Transverse colon (tissue), 4 donors: ENCODE measurements at regions not wholly inside any gene's neighbourhood (a gene's known extent, or its start where the extent isn't known, plus 50 kb on each side); places are given as distances from the start of the nearest gene placed in this dataset.

ENCODE experiments used
- DNase-seq: peaks from one replicate; pipeline ENCODE4 v3.0.0-alpha.2; 2019
- H3K27ac ChIP-seq, 4 donors: fragments of 200-600 bp; sonication (generic); 2 replicates each; pipeline ENCODE4 v1.5.1; 2016 to 2018; ENCODE audit warnings: inconsistent platforms in 4 of 4
- H3K27me3 ChIP-seq: fragments of 200-600 bp; sonication (generic); 2 replicates; pipeline ENCODE4 v1.5.1; 2017; ENCODE audit warnings: inconsistent platforms
- H3K36me3 ChIP-seq, 4 donors: fragments of 200-600 bp; sonication (generic); 2 replicates each; pipeline ENCODE4 v1.5.1; 2017 to 2019; ENCODE audit warnings: inconsistent platforms in 4 of 4
- H3K4me1 ChIP-seq, 4 donors: fragments of 200-600 bp; sonication (generic); 2 replicates each; pipeline ENCODE4 v1.5.1; 2017 to 2020; ENCODE audit warnings: inconsistent platforms in 4 of 4
- H3K4me3 ChIP-seq, 4 donors: fragments of 200-600 bp; sonication (generic); 1 replicate in 1 of 4; 2 replicates in 3 of 4; pipeline versions ENCODE4 v1.5.1 to v1.6.1; 2017 to 2019; ENCODE audit warnings: inconsistent platforms in 4 of 4
- H3K9me3 ChIP-seq, 2 donors: fragments of 200-600 bp; sonication (generic); 2 replicates each; pipeline ENCODE4 v1.5.1; 2017 to 2019; ENCODE audit warnings: inconsistent platforms in 2 of 2
- EP300 ChIP-seq: sonication (generic); formaldehyde crosslinking; IDR thresholded peaks from one replicate; pipeline ENCODE4 v1.6.1; 2017; ENCODE audit warnings: antibody characterized with exemption, low read depth
- POLR2A ChIP-seq: fragments of 450-650 bp; IDR thresholded peaks from one replicate; pipeline ENCODE4 v1.6.1; 2016; ENCODE audit warnings: antibody characterized with exemption, mild to moderate bottlenecking, moderate library complexity
- POLR2AphosphoS5 ChIP-seq, 3 donors: sonication (generic); formaldehyde crosslinking; IDR thresholded peaks; one replicate each; pipeline ENCODE4 v1.6.1; 2016; ENCODE audit warnings: antibody characterized with exemption in 3 of 3
- WGBS, 2 donors: methylation state at CpG; one replicate each; pipeline ENCODE4 v1.1.5; 2018; ENCODE audit warnings: low coverage in 1 of 2; 5-methylcytosine and 5-hydroxymethylcytosine counted together
- in situ Hi-C, 4 donors: fragments of 200-750 bp; cut with MboI; loops; one replicate each; pipeline versions ENCODE4 v1.15.0 to v1.15.1; 2017; ENCODE audit warnings: low sequenced_read_pairs in 3 of 4, low pct_ligation_motif_present in 1 of 4, low pct_unique_long_range_greater_than_20kb in 1 of 4
- intact Hi-C: fragments of 100-400 bp; cut with DNase I; formaldehyde crosslinking; loops from one replicate; pipeline ENCODE4 v1.15.1; 2023; ENCODE audit warnings: low total_unique reads
- TF ChIP-seq, protein P1 (sequence below), 5 experiments: fragments of 200-600 bp in 3 of 5; fragments of 450-650 bp in 2 of 5; sonication (generic) in 3 of 5; IDR thresholded peaks; 1 replicate in 2 of 5; 2 replicates in 3 of 5; pipeline ENCODE4 v1.5.1; 2016 to 2017; ENCODE audit warnings: antibody characterized with exemption in 5 of 5, inconsistent platforms in 3 of 5, mild to moderate bottlenecking in 2 of 5, moderate library complexity in 1 of 5

DNA sequence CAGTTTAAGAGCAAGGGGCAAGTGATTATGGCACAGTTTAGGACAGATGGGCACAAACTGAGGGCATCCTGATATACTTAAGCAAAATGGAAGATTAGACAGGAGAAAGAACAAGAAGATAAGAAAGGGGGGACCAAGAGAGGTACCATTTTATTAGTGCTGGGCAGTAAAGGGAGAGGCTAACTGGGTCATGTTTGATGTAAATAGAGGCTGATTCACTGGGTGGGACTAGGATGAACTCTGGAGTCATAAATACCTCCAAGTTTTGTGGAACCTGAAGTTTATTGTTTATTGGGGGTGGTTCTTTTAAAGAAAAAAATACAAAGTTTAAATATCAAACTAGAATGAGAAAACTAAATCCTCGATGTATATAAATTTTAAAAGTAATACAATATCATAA lies 1067.2 kb upstream of the GYPC start:
- no peak for DNase-seq
- no peaks in the 10 kb centered on the region for H3K4me1 ChIP-seq
- WGBS, 2 donors = 71 to 72% methylated on average over 1 of the region's 1 CpG
- no peak overlapping the region for H3K4me3 ChIP-seq
- H3K27ac ChIP-seq = no peak overlapping the region
- in situ Hi-C loops = no loop called here
- intact Hi-C loops = no loop called here
- no peak for TF ChIP-seq POLR2AphosphoS5 (IDR thresholded peaks at IDR 0.05)
- no peak for TF ChIP-seq EP300
- no peak for TF ChIP-seq POLR2A
- TF ChIP-seq, protein P1, sequence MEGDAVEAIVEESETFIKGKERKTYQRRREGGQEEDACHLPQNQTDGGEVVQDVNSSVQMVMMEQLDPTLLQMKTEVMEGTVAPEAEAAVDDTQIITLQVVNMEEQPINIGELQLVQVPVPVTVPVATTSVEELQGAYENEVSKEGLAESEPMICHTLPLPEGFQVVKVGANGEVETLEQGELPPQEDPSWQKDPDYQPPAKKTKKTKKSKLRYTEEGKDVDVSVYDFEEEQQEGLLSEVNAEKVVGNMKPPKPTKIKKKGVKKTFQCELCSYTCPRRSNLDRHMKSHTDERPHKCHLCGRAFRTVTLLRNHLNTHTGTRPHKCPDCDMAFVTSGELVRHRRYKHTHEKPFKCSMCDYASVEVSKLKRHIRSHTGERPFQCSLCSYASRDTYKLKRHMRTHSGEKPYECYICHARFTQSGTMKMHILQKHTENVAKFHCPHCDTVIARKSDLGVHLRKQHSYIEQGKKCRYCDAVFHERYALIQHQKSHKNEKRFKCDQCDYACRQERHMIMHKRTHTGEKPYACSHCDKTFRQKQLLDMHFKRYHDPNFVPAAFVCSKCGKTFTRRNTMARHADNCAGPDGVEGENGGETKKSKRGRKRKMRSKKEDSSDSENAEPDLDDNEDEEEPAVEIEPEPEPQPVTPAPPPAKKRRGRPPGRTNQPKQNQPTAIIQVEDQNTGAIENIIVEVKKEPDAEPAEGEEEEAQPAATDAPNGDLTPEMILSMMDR (IDR thresholded peaks at IDR 0.05) = no peak
- no peaks in the 10 kb centered on the region for H3K36me3 ChIP-seq
- no peaks in the 10 kb centered on the region for H3K27me3 ChIP-seq
- H3K9me3 ChIP-seq = no peaks in the 10 kb centered on the region

DNA sequence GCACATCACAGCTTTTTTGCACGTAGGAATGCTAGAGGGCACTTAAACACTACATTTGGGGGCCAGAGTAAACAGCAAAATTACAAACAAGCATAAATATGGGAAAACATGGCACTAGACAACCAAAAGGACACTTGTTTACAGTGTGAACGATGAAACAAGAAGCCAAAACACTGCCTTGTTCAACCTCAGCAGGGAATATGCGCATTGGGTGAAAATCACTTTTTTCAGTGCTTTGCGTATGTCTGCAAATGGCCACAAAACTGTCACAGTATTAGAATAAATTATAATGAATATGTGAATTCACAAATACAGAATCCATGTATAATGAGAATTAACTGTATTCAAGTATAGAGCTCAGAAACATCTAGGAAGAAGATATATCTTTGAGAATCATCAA lies 1064.0 kb upstream of the GYPC start:
- no peaks in the 10 kb centered on the region for H3K4me1 ChIP-seq
- 59 to 88% methylated on average over 1 to 4 of the region's 4 CpGs for WGBS, 2 donors
- no peak overlapping the region for H3K4me3 ChIP-seq
- TF ChIP-seq EP300 (no peak), POLR2AphosphoS5 (IDR thresholded peaks at IDR 0.05) (no peak), POLR2A (no peak)
- TF ChIP-seq, protein P1 (IDR thresholded peaks at IDR 0.05) = no peak
- in situ Hi-C loops (no loop called here), intact Hi-C loops (no loop called here)
- no peaks in the 10 kb centered on the region for H3K27me3 ChIP-seq
- H3K27ac ChIP-seq = no peak overlapping the region
- no peak for DNase-seq
- no peaks in the 10 kb centered on the region for H3K9me3 ChIP-seq
- no peaks in the 10 kb centered on the region for H3K36me3 ChIP-seq

DNA sequence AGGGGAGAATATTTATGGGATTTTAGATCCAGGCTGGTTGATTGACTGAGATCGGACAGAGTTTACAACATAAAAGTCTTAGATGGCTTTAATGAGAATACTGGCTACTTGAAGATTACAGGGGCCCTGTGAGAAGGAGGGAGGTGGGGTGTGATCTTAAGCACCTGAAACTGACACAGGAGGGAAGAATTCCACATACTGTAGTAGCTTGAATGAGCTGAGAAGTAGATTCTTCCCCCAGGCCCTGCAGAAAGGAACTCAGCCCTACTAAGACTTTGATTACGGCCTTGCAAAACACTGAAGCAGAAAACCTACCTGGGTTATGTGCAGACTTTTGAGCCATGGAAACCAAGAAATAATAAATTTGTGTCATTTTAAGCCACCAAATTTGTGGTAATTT lies 1062.9 kb upstream of the GYPC start:
- Histone ChIP-seq H3K27ac (no peak overlapping the region), H3K4me3 (no peak overlapping the region), H3K9me3 (no peaks in the 10 kb centered on the region), H3K36me3 (no peaks in the 10 kb centered on the region), H3K27me3 (no peaks in the 10 kb centered on the region), H3K4me1 (no peaks in the 10 kb centered on the region)
- 75% methylated on average over 2 of the region's 2 CpGs; no CpG with 5 or more reads in 1 of the 2 donors for WGBS, 2 donors
- TF ChIP-seq POLR2A = no peak
- no peak for TF ChIP-seq EP300
- in situ Hi-C loops = no loop called here
- no peak for DNase-seq
- intact Hi-C loops = no loop called here

DNA sequence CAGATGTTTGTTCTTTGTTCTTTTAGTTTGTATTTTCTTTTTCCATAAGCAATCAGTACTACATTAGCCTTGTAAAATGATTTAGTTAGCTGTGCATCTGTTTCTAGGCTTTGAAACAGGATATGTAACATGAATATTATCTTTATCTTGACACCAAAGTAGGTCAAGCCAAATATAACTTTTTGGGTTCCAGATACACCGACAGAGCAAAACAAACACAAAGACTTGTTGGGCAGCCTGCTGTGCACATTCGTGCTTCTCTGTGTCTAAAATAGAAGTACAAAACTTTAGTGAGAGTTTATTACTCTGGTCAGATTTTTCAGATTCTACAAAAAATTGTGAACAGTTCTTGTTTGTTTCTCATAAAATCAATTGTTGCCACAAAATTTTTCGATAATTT lies 1059.3 kb upstream of the GYPC start:
- TF ChIP-seq POLR2A (no peak), POLR2AphosphoS5 (IDR thresholded peaks at IDR 0.05) (no peak), EP300 (no peak)
- TF ChIP-seq, protein P1 (IDR thresholded peaks at IDR 0.05) = no peak
- Histone ChIP-seq H3K9me3 (no peaks in the 10 kb centered on the region), H3K4me3 (no peak overlapping the region), H3K27ac (no peak overlapping the region), H3K36me3 (no peaks in the 10 kb centered on the region), H3K4me1 (no peaks in the 10 kb centered on the region), H3K27me3 (no peaks in the 10 kb centered on the region)
- intact Hi-C loops = no loop called here
- WGBS, 2 donors = 40 to 46% methylated on average over 3 of the region's 3 CpGs
- in situ Hi-C loops = no loop called here
- no peak for DNase-seq

DNA sequence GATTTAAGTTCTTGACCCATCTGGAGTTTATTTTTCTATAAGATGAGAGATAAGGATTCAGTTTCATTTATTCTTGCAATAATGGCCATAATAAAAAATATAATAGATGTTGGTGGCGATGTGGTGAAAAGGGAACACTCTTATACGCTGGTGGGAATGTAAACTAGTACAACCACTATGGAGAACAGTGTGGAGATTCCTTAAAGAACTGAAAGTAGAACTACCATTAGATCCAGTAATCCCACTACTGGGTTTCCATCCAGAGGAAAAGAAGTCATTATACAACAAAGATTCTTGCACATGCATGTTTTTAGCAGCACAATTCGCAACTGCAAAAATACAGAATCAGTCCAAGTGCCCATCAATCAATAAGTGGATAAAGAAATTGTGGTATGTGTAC lies 1040.5 kb upstream of the GYPC start:
- intact Hi-C loops (no loop called here), in situ Hi-C loops (no loop called here)
- Histone ChIP-seq H3K4me1 (no peaks in the 10 kb centered on the region), H3K9me3 (no peaks in the 10 kb centered on the region), H3K27me3 (no peaks in the 10 kb centered on the region), H3K4me3 (no peak overlapping the region), H3K36me3 (no peaks in the 10 kb centered on the region), H3K27ac (no peak overlapping the region)
- no peak for DNase-seq
- no peak for TF ChIP-seq EP300
- TF ChIP-seq, protein P1 (IDR thresholded peaks at IDR 0.05) = no peak
- 84 to 93% methylated on average over 3 of the region's 3 CpGs for WGBS, 2 donors
